NCI-H748 (cell line): ENCODE measurements at regions not wholly inside any gene's neighbourhood (a gene's known extent, or its start where the extent isn't known, plus 50 kb on each side); places are given as distances from the start of the nearest gene placed in this dataset.
"Not testable (repeated sequence)": the region's sequence is repeated elsewhere in the genome, so short reads cannot be mapped to it uniquely, and the experiment has no call there.

Experiments used
- DNase-seq: peaks from one replicate; lab custom pipeline; 2025; ENCODE audit not compliant: unreplicated experiment; lab: John Stamatoyannopoulos, UW

GRCh38 chr4:45280121-45280520, 553.8 kb upstream of the GNPDA2 start:
- DNase-seq, result no peak

DNA sequence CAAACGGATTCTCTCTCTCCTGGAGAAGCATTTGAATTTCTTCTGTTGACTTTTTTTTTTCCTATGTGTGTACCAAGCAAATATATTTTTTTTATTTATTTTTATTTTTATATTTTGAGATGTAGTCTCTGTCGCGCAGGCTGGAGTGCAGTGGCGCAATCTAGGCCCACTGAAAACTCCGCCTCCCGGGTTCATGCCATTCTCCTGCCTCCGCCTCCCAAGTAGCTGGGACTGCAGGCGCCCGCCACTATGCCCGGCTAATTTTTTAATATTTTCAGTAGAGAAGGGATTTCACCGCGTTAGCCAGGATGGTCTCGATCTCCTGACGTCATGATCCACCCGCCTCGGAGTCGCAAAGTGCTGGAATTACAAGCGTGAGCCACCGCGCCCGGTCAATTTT, 549.5 kb upstream of the GNPDA2 start:
- no peak for DNase-seq

DNA sequence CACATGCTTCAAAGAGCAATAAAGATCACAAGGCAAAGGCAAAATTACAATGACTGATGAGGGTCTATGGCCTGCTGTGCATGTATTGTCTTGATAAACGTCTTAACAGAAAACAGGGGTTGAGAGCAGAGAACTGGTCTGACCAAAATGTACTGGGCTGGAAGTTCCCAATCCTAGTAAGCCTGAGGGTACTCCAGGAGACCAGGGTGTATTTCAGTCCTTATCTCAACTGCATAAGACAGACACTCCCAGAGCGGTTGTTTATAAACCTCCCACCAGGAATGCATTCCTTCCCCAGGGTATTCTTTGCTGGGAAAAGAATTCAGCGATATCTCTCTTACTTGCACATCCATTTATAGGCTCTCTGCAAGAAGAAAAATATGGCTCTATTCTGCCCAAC, 521.8 kb upstream of the GNPDA2 start:
- DNase-seq, result not testable (repeated sequence)

DNA sequence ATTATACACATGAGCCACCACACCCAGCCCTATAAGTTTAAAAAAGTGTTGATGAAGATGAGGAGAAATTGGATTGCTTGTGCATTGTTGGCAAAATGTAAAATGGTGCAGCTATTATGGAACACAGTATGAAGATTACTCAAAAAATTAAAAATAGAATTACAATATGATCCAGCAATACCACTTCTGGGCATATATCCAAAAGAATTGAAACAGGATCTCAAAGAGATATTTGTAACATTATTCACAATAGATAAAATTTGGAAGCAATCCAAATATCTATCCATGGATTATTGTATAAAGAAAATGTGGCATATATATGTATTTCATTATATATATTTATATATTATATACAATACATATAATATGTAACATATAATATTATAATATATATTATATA, 515.6 kb upstream of the GNPDA2 start:
- DNase-seq, result no peak

- no peak for DNase-seq
Measured at GRCh38 chr4:45229206-45229605, 502.9 kb upstream of the GNPDA2 start.

GRCh38 chr4:45215976-45216542, 489.7 kb upstream of the GNPDA2 start:
- DNase-seq, result no peak

DNA sequence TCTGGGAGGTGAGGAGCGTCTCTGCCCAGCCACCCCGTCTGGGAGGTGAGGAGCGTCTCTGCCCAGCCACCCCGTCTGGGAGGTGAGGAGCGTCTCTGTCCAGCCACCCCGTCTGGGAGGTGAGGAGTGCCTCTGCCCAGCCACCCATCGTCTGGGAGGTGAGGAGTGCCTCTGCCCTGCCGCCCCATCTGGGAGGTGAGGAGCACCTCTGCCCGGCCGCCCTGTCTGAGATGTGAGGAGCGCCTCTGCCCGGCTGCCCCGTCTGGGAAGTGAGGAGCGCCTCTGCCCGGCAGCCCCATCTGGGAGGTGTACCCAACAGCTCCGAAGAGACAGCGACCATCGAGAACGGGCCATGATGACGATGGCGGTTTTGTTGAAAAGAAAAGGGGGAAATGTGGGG, 482.1 kb upstream of the GNPDA2 start:
- DNase-seq, result not testable (repeated sequence)

- not testable (repeated sequence) for DNase-seq
Measured at GRCh38 chr4:45207864-45208331, 481.5 kb upstream of the GNPDA2 start.

DNA sequence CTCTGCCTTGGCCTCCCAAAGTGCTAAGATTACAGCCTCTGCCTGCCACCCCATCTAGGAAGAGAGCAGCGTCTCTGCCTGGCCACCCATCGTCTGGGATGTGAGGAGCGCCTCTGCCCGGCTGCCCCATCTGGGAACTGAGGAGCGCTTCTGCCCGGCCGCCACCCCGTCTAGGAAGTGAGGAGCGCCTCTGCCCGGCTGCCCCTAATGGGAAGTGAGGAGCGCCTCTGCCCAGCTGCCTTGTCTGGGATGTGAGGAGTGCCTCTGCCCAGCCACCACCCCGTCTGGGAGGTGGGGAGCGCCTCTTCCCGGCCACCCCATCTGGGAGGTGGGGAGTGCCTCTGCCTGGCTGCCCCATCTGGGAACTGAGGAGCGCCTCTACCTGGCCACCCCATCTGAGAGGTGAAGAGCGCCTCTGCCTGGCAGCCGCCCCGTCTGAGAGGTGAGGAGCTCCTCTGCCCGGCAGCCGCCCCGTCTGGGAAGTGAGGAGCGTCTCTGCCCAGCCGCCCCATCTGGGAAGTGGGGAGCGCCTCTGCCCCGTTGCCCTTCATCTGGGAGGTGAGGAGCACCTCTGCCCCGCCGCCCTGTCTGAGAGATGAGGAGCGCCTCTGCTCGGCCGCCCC, 481.0 kb upstream of the GNPDA2 start:
- DNase-seq, result not testable (repeated sequence)

DNA sequence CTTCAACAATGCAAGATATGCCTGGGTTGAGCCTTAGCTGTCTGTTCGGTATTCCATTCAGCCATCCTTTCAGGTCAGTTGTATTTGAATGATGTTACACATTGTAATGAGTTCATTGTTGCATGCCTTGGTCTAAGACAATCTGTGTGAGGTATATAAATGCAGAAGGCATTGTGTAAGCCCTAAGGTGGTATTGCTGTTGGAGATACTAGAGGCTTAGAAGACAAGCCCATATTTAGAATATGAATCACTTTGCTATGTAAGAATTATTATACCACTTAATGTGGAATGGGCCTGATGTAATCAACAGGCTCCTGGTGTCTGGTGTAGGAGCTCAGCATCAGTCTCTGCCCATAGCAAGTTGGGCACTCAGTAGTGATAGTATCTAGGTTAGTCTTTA, 473.4 kb upstream of the GNPDA2 start:
- no peak for DNase-seq

DNA sequence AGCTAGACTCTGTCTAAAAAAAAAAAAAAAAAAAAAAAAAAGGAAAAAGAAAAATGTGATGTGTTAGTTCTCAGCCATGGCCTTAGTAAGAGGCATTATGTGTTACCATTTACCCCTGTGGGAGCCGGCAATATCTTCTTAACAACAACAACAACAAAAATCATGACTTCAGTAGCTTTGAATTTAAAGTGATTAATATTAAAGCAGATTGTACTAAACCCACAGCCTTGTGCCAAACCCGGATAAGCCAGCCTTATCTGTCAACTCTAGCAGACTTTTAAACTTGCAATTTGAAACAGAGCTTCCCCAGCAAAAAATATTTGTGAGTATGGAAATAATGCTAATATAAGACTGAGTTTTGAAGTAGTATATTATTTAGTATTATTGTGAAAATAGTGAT, 462.1 kb upstream of the GNPDA2 start:
- no peak for DNase-seq

GRCh38 chr4:45186249-45186648, 459.9 kb upstream of the GNPDA2 start:
- no peak for DNase-seq

DNA sequence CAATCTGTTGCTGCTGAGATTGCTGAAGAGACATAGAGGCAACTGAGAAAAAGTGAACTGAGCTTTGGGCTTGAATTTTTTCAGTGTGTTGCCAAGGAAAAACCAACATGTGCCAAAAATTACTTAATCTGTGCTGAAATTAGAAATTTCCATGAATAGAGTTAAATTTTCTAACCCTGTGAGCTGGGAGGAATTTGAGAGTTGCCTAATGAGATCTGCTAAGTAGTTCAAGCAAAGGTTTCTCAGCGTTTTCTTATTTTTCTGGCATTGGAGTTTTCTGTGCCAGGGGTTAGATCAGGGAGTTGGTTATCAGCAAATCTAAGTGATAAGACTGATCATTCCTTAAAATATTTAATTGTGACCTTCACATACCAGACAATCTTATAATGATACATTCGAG, 457.5 kb upstream of the GNPDA2 start:
- DNase-seq, result no peak

- no peak for DNase-seq
Measured at GRCh38 chr4:45172636-45173035, 446.3 kb upstream of the GNPDA2 start.

DNA sequence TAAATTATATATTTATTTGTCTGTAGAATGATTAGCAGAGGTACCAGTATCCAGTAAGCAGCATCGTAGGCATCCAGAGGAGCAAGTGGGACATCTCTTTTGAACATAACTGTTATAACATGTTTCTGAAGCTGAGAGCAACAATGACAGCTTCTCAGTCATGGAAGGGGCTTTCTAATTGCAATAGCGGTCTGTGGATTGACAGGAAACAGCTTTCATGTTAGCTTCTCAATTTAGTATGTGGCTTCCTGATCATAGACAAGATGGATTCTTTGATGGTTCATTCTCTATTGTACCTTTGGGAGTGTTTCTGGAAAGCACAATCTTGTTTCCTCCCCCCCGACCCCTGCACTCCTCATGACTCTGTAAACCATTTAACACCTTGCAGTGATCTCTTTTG, 434.6 kb upstream of the GNPDA2 start:
- DNase-seq, result no peak

DNA sequence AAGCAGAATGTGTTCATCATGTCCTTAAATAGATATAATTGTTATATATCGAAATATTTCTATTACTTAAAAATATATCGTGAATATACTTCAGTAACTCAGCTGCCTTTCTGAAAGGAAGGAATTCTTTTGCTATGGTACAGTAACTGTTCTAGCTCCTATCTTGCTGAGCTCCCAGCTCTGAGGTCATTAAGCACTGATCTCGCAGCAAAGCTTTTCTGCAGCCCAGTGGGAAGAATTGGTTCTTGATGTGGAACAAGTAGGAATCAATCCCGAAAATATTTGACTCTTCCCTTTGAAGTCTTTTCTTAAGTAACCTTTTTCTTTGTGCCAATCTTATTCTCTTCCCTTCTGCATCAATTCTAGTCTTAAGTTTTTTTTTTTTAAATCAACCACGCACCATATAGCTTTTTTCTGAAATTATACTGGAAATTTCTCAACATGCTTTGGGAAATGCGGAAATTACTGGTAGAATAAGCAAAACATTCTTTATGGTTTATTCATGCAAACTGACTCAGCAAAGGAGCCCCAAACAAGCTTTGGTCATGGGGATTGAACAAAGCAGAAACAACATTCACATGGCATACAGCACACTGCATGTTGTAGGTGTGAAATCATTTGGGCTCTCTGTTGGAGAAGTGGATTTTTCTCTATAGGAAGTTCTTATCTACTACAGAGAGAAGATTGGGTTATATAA, 428.9 kb upstream of the GNPDA2 start:
- DNase-seq, result no peak

DNA sequence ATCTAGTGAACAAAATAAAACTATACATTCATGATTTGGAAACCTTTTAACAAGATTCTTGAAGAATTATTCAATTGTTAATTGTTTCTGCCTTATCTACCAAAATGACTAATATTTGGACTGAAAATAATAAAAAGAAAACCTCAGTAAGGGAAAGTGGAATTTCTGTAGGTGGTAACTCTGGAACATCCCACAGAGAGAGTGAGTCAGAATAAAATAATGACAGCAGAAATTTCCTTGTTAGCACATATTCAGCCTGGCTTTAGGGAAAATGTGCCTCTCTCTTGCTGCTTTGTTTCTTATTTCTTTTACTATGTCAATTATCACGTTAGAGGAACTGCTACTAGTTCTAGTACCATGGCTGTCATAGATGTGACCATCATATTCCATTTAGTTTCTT, 421.5 kb upstream of the GNPDA2 start:
- DNase-seq, result no peak

DNA sequence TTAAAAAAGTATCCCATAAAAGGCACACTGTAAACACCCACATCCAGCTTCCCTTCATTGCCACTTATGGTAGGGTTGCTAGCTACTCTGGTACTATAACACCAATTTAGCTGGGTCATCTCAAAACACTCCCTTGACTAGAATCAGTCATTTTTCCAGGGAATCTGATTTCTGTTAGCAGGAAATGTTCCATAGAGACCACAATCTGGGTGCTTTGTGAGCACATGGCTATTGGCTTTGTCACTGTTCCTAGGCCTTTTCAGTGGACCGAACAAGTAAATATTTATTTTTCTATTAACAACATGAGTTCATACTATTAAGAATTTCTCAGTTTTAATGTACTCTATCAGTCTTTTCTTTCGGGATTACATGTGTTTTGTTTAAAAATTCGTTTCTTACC, 404.7 kb upstream of the GNPDA2 start:
- peak; percentile 57 for DNase-seq

- DNase-seq, result no peak
Measured at GRCh38 chr4:45122406-45122805, 396.1 kb upstream of the GNPDA2 start.

GRCh38 chr4:45121426-45121975, 395.1 kb upstream of the GNPDA2 start:
- no peak for DNase-seq

DNA sequence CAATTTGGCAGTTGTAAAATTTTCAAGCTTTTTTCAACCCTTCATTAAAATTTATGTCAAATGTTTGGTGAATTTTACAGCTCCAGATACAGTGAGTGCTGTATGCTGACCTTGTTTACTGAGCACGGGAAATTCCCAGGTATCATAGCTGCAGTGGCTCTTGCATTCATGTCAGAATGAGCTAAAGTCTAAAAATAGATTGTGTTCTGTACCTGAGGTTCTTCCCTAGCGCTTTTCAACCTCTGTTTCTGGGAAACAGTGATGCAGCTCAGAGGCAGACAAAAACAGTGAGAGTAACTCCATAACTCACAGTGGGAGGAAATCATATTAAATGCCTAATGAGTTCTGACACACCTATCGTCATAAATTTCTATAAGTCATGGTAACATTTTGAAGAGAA, 393.8 kb upstream of the GNPDA2 start:
- DNase-seq, result peak; percentile 54

GRCh38 chr4:45119376-45119775, 393.0 kb upstream of the GNPDA2 start:
- no peak for DNase-seq
